Thyroid gland (tissue), 4 donors: ENCODE measurements at regions not wholly inside any gene's neighbourhood (a gene's known extent, or its start where the extent isn't known, plus 50 kb on each side); places are given as distances from the start of the nearest gene placed in this dataset.

Experiments used
- CTCF ChIP-seq, 6 experiments: fragments of 200-600 bp in 3 of 6; fragments of 450-650 bp in 3 of 6; sonication (generic) in 3 of 6; IDR thresholded peaks; one replicate each; pipeline ENCODE4 v1.5.1; 2016 to 2019; ENCODE audit warnings: antibody characterized with exemption in 6 of 6, mild to moderate bottlenecking in 2 of 6, inconsistent platforms in 1 of 6, moderate library complexity in 1 of 6
- POLR2A ChIP-seq, 2 donors: fragments of 450-650 bp; IDR thresholded peaks; one replicate each; pipeline ENCODE4 v1.6.1; 2017; ENCODE audit warnings: antibody characterized with exemption in 2 of 2, mild to moderate bottlenecking in 2 of 2, moderate library complexity in 1 of 2

- TF ChIP-seq CTCF (IDR thresholded peaks at IDR 0.05) (no peak), POLR2A (IDR thresholded peaks at IDR 0.05) (no peak)
Measured at GRCh38 chr14:23785208-23785607, 149.0 kb downstream of the DHRS2 start.
